ENCODE measurements at regions not wholly inside any gene's neighbourhood (a gene's known extent, or its start where the extent isn't known, plus 50 kb on each side); places are given as distances from the start of the nearest gene placed in this dataset.

DNA sequence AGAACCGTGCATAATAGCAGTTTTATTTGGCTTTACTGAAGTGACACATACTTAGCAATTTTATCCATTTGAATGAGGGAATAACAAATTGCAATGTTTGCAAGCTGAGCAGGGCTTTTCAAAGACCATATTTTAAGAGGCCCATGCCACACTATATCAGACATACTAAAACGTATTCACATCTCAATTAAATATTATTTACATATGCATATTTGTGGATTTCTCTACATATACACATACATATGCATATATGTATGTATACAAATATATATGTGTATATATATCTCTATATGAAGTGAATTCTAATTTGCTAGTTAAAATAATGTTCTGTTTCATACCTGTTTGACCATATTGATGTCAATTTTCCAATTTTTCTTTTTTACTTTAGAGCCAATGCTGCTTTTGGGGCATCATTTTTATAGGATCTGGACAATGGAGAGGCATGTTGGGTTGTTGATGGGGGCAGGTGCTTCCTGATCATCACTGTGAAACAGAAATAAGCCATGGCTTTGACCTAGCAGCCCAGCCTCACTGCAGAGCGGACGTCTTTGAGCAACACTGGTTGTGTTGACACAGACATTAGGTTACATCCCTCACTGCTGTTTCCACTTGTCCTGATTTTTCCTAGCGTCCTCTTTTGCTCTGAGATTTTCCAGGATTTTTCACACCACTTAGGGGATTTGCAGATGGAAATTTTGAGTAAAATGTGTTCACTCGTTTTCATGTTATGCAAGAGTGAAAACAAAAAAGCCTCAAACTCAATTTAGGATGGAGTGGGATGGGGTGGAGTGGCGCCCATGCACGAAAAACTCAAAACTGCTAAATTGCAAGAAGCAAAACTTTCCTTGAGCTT, 56.9 kb downstream of the RDH14 start:
- no peak for DNase-seq (ENCODE audit: low read depth in 2 of 3, low spot score in 1 of 3)

- DNase-seq (ENCODE audit: low read depth in 2 of 3, low spot score in 1 of 3) = no peak
Observed at GRCh38 chr2:18502142-18502541, 58.3 kb downstream of the RDH14 start.

DNA sequence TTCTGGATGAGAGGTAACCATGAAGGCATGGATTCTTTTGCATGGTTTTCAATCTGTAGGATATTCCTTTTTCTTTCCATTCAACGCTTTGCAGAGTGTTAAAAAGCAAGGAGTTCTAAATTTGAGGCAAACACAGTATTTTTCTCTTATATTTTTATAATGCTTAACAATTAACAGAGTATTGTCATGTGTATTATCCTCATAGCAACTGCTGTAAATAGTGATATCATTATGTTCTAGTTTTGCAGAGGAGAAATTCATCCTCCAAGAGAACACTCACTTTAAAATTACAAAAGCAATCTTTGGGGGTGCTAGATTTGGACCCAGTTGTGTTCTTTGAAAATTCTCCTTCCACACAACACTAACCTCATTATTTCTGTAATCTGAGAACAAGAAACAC, 58.7 kb downstream of the RDH14 start:
- no peak for DNase-seq (ENCODE audit: low read depth in 2 of 3, low spot score in 1 of 3)

DNA sequence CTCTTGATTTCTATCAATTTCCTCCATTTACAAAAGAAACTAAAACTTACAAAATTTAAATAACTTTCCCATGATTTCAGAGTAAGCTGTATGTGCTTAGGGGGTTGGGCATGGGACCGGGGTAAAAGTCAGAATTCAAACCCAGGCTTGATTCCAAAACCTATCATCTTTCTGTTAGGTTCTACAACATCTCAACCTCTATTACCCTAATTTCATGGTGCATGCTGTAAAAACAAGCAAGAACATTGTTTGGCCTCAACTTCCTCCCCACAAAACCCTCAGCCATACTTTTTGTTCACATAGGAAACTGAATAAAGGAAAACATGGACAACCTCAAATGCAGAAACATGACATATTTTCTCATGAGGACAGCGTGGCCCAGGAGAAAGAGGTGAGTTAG, 59.3 kb downstream of the RDH14 start:
- DNase-seq (ENCODE audit: low read depth in 2 of 3, low spot score in 1 of 3) = no peak

GRCh38 chr2:18500333-18500732, 60.1 kb downstream of the RDH14 start:
- DNase-seq (ENCODE audit: low read depth in 2 of 3, low spot score in 1 of 3) = no peak

- no peak for DNase-seq (ENCODE audit: low read depth in 2 of 3, low spot score in 1 of 3)
Observed at GRCh38 chr2:18498531-18498930, 61.9 kb downstream of the RDH14 start.

GRCh38 chr2:18496516-18496915, 63.9 kb downstream of the RDH14 start:
- DNase-seq (ENCODE audit: low read depth in 2 of 3, low spot score in 1 of 3) = no peak

GRCh38 chr2:18495058-18495457, 65.4 kb downstream of the RDH14 start:
- DNase-seq (ENCODE audit: low read depth in 2 of 3, low spot score in 1 of 3) = no peak

DNA sequence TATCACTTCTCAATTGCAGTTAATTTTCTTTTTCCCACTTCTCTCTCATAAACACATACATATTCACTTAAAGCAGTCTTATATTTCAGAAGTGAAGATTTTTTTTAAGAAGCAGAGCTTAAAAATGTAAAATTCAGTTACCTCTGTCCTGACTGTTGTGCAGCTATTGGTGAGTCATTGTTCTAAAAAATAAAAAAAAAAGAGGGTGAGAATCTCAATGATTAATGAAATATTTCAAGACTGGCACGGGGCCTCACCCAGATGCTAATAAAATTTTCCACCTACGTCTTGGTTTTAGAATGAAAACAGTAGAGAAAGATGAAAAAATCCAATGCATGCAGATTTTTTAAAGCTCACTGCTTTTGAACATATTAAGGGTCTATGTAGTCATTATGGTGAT, 67.7 kb downstream of the RDH14 start:
- DNase-seq (ENCODE audit: low read depth in 2 of 3, low spot score in 1 of 3) = no peak

DNA sequence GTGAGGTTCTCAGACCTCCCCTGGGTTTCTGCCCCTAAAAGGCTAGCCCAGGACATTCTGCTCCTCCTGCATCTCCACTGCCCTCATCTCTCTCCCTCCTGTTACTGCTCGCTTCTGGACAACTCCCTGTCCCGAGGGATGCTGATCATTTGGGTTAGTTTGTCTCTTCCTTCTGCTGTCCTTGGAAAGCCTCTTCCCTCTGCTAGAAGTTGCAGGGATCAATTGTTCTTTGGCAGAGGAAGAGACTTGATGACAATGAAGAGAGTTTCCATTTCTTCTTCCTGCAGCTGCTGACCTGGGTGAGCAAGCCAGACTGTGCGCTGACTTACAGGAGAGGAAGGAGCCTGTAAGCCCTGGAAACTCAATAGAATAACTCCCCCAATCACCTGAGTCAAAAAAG, 68.9 kb downstream of the RDH14 start:
- DNase-seq (ENCODE audit: low read depth in 2 of 3, low spot score in 1 of 3) = no peak

- DNase-seq (ENCODE audit: low read depth in 2 of 3, low spot score in 1 of 3) = no peak
Observed at GRCh38 chr2:18490901-18491300, 69.6 kb downstream of the RDH14 start.

DNA sequence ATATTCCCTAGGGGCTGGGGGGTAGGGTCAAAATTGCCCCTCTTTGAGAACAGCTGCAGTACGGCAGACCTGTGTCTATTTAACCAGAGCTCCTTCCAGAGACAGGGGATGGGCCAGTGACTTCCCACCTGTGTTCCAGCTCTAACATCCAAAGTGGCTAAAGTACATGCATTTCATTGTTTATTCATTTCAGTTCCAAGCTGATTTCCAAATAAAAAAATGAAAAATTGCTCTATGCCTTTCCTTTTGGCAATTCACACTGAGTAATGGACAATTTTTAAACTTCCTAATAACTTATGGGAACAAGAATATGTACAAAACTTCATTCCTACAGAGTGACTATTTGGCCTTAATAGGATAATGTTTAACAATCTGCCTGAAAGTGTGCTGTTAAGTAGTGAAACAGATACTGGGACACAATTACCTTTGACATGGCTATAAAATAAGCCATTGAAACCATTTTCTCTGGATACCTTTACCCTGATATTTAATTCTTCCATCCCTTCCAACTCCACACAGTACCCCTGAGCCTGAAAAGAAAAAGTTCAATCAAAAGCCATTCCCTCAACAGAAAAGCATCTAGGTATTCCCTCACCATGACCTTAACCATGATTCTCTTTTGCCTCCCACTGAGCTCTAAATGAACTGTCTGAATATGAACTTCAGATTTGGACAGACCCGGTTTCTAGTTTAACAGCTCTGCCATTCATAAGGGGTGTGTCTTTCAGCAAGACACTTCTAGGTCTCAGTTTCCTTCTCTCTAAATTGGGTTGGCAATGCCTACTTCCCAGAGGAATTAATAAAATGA, 73.1 kb downstream of the RDH14 start:
- DNase-seq (ENCODE audit: low read depth in 2 of 3, low spot score in 1 of 3) = no peak

- DNase-seq (ENCODE audit: low read depth in 2 of 3, low spot score in 1 of 3) = no peak
Observed at GRCh38 chr2:18484625-18485024, 75.8 kb downstream of the RDH14 start.

DNA sequence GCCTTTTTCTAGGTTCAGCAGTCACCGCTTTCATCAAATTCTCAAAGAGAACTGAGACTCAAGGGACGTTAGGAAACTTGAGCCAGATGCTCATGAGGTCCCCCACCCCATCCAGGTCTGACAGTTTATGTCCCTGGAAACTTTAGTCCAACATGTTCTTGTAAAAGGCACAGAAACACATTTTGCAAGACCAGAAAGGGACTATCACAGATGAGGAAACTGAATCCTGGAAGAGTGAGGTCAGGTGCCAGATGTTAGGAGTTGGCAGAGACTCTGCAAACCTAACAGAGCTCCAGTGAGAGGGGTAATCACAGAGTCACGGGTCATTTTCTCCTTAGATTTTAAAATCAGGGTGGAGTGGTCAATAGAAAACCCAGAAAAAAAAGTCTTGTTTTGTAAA, 76.6 kb downstream of the RDH14 start:
- DNase-seq (ENCODE audit: low read depth in 2 of 3, low spot score in 1 of 3) = no peak

GRCh38 chr2:18482666-18483065, 77.8 kb downstream of the RDH14 start:
- no peak for DNase-seq (ENCODE audit: low read depth in 2 of 3, low spot score in 1 of 3)

DNA sequence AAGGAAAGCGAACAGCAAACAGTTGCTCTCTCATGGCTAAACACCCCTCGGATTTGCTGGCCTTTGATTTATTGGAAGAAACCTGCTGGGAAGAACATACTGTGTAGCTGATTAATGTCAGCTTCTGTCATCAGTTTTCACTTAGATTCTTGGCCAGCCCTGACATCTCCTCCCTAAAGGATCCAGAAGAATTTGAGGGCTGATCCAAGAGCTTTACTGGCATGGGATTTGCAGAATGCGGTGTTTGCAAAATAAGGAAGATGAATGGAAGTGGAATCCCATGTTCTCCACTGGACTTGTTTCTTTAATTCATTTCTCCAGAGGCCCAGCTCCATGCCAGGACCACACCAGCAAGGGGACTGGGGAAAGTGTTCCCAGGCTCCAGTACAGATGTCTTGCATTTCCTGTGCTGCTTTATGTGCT, 80.5 kb downstream of the RDH14 start:
- DNase-seq (ENCODE audit: low read depth in 2 of 3, low spot score in 1 of 3) = no peak

DNA sequence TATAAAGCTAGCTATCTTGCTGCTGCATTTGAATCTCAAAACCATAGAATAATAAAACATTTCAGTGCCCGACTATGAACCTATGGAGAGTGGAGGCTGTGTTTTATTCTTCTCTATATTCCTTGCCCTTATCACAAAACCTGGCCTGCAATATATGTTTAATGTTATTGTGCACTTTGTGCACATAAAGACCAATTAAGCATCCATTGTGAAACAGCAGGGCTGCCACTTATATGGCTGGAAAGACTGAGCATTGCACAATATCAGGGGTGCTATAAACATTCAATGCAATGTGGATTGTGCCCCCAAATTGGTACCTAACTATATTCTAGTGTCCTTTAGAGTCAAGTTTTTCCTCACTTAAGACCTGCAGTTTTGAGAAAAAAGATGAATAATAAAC, 83.2 kb downstream of the RDH14 start:
- DNase-seq (ENCODE audit: low read depth in 2 of 3, low spot score in 1 of 3) = no peak

GRCh38 chr2:18476484-18476883, 84.0 kb downstream of the RDH14 start:
- no peak for DNase-seq (ENCODE audit: low read depth in 2 of 3, low spot score in 1 of 3)

GRCh38 chr2:18475884-18476283, 84.6 kb downstream of the RDH14 start:
- no peak for DNase-seq (ENCODE audit: low read depth in 2 of 3, low spot score in 1 of 3)

GRCh38 chr2:18474700-18475099, 85.8 kb downstream of the RDH14 start:
- DNase-seq (ENCODE audit: low read depth in 2 of 3, low spot score in 1 of 3) = no peak

- DNase-seq (ENCODE audit: low read depth in 2 of 3, low spot score in 1 of 3) = no peak
Observed at GRCh38 chr2:18473241-18474181, 86.9 kb downstream of the RDH14 start.

Data from stimulated activated CD4-positive, alpha-beta T cell treated with anti-CD3 and anti-CD28 coated beads, Interleukin-12 subunit alpha, Interleukin-12 subunit beta, amount 100 ng/mL, for 48 hours (primary cell).